ENCODE measurements at regions not wholly inside any gene's neighbourhood (a gene's known extent, or its start where the extent isn't known, plus 50 kb on each side); places are given as distances from the start of the nearest gene placed in this dataset.

- TF ChIP-seq POLR2AphosphoS5 (IDR thresholded peaks at IDR 0.05; ENCODE audit: insufficient read depth in 1 of 2, low read depth in 1 of 2): no peak
- TF ChIP-seq CTCF (IDR thresholded peaks at IDR 0.05): no peak
- TF ChIP-seq POLR2A (IDR thresholded peaks at IDR 0.05): no peak
These were observed 54.5 kb upstream of the GPR45 start for GRCh38 chr2:105186967-105187498.

Data from vagina (tissue), 2 donors.